ELF-1 (cell line): ENCODE measurements at regions not wholly inside any gene's neighbourhood (a gene's known extent, or its start where the extent isn't known, plus 50 kb on each side); places are given as distances from the start of the nearest gene placed in this dataset.
A peak's percentile ranks its signal among the peaks of the same experiment; 100 is the strongest.
"Not testable (repeated sequence)": the region's sequence is repeated elsewhere in the genome, so short reads cannot be mapped to it uniquely, and the experiment has no call there.

Experiments used
- DNase-seq: peaks from one replicate; pipeline ENCODE4 v3.0.0-alpha.2; 2016; ENCODE audit warnings: low read depth, low spot score

DNA sequence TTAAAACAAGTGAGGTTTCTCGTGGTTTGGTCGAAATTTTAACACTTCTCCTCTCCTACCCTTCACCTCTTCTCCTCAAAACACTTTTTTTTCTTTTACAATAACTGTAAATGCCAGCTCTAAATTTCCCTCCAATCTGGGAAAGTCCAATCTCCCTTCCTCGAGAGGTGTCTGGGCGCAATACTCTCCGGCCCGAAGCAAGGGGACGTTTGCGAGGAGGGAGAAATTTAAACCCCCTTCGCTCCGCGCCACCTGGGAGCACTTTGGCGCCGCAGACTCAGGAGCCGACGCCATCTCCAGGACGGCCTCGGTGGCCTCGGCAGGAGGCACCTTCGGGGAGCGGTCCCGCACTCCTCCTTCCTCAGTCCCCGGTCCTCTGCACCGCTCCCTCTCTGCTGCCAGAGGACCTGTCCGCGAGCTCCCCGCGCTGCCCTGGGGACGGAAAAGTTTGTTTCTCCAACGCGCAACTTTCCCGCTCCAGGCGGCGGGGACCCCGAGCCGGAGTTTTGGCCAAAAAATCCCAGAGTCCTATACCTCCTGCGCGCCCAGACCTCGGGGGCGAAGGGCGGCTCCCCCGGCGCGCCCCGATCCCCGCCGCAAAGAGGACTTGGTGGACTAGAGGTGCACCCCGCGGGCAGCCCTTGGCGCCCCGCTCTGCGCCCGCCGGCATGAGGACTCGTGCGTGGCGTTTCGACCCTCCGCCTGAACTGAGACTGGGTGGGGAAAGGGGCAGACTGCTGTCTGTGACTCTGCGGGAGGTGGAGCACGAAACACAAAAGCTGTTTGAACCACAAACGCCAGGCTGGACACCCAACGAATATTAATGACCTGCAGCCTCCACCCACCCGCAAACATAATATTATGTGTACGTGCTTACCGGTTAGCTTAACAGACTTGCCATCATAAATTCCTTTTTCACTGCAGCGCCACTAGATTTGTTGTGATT is 95.2 kb upstream of the HMGA2 start:
- DNase-seq: peak; percentile 75

DNA sequence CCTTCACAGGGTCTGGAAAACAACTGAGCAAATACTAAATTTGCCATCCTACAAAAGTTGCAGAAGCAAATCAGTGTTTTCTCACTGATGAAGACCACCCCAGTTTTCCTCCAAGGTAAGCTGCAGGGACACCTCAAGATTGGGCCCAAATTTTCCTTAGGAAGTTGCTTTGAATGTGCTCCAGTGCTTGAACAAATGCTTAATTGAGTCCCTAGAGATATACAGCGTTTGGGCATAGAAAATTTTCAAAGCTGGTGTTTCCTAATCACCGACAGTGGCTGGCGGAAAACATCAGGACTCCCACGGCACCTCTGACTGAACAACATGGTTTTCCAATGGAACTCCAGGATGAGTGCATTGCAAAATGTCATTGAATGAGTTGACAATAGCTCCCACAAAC is 92.5 kb upstream of the HMGA2 start:
- no peak for DNase-seq

DNA sequence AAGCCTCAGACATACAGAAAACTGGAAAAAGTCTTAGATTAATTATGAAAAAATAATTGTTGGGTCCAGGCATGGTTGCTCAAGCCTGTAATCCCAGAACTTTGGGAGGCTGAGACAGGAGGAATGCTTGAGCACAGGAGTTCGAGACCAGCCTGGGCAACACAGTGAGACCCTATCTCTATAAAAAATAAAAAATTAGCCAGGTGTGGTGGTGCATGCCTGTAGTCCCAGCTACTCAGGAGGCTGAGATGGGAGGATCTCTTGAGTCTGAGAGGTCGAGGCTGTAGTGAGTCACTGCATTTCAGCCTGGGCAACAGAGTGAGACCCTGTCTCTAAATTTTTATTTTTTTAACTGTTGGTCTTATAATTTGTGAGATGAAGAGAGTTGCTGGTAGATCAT is 90.6 kb upstream of the HMGA2 start:
- not testable (repeated sequence) for DNase-seq

DNA sequence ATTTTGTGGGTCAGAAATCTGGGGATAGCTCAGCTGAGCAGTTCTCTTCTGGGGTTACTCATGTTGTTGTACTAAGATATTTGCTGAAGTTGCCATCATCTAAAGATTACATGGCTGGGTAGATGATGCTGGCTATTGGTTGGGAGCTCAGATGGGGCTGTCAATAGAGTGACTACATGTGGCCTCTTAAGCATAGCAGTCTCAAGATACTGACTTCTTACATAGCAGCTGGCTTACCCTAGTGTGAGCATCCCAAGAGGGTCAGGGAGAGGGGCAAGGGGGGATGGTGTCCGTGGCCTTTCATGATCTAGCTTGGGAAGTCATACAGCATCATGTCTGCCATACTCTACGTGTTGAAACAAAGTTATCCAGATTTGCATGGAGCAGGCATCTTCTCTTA is 90.1 kb upstream of the HMGA2 start:
- DNase-seq: no peak

DNA sequence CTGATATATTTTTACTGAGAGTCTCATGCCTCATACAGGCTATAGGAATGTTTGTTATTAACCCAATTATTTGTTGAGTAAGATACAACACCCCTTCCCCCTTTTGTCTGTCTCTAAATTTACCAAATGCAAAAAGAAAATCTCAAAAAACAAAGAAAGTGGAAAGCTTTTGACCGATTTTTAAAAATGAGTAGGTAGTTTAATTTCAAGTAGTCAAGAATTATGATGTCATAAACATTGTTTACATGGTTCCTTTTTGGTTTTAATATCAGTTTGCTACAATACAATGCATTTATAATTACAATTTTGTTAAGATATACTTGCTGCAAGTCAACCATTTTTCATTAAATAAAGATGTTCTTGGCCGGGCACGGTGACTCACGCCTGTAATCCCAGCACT is 84.7 kb upstream of the HMGA2 start:
- no peak for DNase-seq

DNA sequence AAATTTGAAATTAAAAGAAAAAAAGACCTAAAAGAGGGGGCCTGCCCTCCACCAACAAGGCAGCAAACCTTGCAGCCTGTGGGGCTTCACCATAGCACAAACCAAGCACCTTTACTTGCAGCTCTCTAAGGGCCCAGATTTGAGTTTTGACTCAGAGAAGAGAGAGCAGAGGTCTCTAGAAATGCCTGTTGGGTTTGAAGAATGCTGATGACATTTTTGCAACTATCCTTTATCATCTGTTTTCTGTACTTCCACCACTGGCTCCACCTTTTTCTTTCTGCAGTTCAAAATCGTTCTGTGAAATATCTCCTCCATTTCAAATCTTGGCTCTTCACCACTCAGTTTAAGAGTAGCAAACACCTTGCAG is 83.8 kb upstream of the HMGA2 start:
- DNase-seq: peak; percentile 27

DNA sequence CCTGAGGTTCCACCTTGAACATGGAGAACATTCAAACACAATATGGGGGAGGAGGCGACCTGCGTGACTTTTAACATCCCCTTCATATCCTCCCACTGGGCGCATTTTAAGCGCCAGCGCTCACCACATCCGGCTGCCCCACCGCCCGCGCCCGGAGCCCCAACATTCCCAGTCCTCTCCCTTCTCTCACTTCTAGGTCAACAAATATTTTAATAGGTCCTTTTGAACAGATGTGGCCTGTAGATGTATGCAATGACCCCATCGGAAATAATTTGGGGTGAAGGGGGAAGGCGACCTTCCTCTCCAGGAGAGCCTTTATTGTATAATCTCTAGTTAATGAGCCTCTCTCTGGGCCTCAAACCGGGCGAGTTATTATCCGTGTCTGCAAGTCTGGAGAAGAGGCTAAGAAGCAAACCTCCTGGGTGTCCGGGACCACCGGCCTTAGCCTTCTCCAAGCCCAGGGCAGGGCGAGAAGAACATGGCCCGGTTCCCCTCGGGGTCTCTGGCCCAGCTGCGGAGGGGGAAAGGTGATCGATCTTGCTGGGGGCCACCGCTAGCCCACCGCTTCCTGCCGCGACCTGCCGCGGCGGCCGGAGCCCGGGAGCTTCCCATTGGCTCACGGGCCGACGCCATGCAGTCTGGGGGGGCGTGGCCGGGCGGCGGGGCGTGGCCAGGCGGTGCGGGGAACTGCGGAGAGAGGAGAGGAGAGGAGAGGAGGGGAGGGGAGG is 83.2 kb upstream of the HMGA2 start:
- DNase-seq: peak; percentile 91

DNA sequence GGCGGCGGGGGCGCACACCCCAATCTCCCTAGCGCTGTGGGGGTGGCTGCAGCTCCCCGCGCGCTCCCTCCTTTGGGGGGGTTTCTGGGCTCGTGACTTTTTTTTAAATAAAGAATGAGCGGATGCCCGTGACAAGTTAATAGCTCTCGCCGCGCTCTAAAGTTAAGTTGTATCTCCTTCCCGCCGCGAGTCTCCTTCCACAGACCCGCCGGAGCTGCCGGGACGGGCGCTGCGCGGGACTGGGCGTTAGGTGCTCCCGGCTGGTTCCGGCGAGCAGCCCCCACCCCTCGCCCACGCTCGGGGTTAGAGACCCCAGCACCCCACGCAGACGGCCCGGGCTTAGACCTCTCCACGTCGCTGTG is 82.6 kb upstream of the HMGA2 start:
- peak; percentile 52 for DNase-seq

DNA sequence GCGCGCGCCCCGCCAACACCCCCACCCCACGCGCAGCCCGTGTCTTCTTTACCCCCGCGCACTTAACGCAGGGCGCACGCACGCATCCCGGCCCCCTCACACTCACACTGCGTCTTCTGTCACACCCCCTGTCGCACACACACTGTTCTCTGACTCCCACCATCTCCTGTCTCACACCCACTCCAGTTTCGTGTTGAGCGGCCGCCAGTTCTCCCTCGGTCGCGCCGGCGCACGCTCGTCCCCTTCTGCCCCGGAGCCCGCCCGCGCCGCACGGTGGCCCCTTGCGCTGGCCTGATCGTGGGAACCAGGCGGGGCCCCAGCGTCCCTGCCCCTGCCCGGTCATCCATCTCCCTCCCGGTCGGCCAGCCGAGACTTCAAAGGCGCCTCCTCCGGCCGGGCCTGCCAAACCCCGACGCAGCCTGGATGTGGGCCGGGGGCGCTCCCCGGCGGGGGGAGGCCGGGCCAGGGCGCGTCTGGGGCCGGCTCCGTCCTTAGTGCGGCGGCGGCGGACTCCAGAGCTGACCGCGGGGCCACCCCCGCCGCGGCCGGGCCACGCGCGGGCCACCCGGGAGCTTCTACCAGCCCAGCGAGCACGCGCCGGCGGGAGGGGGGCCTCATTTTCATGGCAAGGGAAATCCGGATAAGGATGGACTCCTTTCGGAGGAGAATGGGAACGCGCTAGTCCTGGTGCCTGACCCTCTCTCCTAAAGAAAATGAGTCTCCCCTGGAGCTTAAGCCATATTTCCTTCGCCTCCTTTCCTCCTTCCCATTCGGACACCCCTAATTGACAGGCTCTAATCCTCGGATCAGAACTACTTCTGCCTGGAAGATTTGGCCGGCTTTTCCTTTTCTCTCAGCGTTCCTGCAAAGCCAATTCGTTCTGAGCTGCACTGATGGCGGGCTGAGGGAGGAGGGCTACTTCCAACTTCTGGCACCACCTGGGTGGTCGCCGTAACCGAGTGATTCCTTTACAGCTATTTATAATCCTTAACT is 82.0 kb upstream of the HMGA2 start:
- DNase-seq: peak; percentile 90

DNA sequence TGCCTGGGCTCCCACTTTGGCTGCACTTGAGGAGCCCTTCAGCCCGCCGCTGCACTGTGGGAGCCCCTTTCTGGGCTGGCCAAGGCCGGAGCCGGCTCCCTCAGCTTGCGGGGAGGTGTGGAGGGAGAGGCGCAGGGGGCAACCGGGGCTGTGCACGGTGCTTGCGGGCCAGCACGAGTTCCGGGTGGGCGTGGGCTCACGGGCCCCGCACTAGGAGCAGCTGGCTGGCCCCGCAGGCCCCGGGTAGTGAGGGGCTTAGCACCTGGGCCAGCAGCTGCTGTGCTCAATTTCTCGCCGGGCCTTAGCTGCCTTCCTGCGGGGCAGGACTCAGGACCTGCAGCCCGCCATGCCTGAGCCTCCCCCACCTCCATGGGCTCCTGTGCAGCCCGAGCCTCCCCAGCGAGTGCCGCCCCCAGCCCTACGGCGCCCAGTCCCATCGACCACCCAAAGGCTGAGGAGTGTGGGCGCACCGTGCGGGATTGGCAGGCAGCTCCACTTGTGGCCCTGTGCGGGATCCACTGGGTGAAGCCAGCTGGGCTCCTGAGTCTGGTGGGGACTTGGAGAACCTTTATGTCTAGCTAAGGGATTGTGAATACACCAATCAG is 79.9 kb upstream of the HMGA2 start:
- DNase-seq: not testable (repeated sequence)

DNA sequence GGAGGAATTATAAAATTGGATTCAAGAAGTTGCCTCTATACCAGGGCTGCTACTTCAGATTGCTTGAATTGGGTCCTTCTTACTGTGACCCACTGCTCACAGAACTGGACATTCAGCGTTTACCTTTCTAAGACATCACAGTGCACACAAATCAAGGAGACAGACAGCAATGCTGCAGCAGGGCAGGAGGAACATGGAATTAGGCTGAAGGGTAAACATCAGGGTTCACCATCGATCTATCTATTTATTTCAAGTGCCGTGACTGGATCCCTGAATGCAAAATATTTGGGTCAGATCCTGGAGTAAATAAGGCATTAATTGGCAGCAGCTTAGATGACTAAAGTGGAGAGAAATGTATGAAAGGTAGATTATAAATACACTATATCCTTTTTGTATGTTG is 76.9 kb upstream of the HMGA2 start:
- DNase-seq: no peak

DNA sequence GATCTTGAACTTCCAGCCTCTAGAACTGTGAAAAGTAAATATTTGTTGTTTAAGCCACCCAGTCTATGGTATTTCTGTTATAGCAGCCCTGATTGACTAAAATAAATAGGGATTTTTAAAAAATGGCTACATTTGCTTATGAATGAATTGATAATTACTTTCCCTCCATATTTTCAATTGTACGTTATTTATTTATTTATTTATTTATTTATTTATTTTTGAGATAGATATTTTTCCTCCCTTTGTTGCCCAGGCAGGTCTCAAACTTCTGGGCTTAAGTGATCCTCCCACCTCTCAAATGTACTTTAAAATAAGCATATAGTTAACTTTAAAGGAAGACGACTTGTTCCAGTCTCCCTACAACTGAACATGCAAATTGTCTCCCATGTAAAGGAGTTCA is 76.0 kb upstream of the HMGA2 start:
- DNase-seq: no peak

DNA sequence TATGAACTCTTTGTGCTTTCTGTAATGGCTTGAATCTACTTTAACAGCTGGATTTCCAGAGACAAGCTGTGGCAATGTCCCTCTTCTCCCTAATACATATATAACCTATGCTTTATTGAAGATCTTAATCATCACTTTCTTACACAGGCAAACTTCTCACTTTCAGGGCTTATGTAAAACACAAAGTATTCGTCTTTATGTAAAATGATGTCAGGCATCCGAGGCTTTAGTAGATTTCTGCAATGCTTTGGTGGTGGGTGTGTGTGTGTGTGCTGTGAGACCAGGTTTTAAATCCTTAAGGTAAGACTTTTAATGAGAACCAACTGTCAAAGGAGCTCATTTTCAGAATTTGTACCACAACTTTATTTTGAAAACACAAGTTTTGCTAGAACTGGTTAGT is 70.0 kb upstream of the HMGA2 start:
- DNase-seq: no peak

DNA sequence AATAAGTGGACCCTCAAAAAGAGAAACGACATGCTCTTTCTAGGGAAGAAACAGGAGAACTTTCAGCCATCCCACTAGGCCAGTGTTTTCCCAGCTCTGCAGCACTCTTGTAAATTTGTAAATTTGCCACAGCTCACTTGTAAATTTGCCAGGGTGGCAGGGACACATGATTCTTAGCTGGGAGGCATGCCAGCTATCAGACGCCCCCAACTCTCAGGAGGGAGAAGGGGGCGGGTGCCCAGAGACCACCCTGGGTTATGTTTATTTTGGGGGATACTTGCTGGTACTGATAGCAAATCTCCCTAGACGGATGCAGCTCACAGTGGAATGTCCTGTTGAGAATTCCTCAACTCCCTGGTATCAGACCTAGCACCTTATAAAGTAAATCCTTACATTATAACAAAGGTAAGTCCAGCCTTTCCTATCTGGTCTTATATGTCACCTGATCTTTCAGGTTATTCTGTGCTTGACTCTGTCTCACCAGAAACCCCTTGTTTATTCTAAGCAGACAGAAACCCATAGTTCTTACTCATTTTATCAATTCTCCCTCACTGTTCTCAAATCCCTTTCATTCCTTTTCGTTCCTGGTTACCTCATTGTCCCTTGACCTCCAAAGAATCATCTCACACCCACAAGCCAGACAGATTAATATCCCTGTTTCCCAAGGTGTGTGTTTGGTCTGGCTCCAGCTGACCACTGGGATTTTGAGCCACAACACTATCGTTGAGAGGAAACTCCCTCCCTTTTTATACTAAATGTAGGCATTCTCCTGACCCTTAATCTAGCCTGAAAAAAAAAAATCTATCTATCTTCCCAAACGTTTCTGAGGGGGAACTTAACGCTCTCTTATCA is 69.3 kb upstream of the HMGA2 start:
- DNase-seq: no peak

DNA sequence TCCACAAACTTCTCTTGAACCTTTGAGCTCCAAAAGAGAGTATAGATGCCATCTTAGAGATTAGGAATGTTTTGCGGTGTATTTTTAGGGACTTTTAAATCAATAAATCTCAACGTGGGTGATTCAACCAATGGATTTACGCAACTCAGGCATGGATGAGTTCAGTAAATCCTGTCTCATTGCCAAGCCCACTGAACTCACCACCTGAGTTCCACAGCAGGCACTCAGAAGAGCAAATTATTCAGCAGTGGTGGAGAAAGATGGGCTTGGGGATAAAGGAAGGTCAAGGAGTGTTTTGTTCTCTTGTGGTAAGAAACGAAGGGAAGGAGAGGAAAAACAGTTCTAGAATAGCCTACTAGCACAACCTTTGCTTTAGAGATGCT is 68.7 kb upstream of the HMGA2 start:
- no peak for DNase-seq

DNA sequence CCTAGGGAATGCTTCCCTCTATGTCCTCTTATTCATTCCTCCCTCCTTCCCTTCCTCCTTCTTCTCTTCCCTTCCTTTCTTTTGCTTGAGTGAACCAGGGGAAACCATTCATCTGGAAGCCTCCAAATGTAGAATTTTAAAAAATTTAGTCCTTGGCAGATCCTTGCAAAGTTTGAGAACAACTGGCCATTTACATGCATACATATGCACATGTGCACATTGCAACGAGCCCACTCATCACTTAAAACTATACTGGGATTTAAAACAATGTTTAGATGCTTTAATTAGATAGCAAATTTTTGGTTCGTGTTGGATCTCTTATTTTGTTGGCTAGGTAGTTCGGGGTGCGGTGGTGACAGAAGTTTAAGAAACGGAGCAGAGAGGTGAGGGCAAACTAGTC is 68.0 kb upstream of the HMGA2 start:
- no peak for DNase-seq

DNA sequence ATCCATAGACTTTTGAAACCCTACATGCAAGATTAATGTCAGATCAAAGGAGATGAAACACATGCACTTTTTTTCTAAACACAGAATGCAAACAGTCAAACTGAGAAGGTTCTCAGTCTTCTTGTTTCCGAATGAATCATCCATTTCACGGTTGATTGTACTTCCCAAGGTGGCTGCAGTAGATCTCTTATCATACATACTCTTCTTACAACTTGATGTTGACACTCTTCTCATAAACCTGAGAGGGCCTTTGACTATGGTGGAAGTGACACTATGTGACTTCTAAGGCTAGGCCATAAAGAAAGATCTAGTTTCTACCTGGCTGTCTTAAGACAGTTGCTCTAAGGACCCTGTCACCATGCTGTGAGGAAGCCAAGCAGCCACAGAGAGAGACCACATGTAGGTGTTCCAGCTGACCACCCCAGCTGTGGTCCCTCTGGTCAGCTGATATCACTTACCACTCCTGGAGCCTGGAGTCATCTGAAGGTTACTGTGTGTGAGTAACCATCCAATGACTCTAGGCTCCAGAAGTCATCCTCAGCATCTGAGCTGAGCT is 67.2 kb upstream of the HMGA2 start:
- DNase-seq: no peak

DNA sequence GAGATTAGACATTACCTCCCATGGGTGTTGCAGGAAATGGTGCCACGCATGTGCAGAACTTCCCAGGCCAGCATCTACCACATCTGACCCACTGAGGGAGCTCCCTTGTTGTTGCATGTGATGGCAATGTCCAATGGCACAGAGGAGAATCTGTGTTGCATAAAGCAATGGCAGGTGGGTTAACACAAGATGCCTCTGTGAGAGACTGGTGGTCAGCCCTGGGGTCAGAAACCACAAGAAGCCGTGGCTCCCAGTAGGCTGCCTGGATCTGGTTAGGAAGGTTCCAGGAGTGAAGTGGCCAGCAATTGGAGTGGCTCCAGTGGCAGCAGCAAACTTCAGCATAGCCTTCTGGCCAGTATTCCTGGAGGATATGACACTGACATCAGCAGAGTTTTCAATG is 65.9 kb upstream of the HMGA2 start:
- no peak for DNase-seq

DNA sequence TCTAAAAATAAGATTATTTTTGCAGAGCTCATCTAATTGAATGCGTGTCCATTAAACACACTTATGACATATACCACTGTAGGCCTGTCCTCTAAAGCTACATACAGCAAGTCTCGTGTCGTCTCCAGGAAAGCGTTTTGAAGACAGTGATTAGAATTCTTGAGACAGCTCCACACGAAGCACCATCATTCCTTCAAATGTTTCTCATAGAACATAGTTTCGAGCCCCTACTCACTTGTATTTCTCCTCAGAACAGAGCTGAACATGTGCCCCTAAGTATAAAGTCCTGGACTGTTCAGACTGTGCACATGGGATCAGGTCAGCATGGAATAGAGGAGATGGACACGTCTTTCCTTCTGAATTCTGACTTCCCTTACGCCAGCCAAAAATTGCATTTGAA is 64.5 kb upstream of the HMGA2 start:
- no peak for DNase-seq

DNA sequence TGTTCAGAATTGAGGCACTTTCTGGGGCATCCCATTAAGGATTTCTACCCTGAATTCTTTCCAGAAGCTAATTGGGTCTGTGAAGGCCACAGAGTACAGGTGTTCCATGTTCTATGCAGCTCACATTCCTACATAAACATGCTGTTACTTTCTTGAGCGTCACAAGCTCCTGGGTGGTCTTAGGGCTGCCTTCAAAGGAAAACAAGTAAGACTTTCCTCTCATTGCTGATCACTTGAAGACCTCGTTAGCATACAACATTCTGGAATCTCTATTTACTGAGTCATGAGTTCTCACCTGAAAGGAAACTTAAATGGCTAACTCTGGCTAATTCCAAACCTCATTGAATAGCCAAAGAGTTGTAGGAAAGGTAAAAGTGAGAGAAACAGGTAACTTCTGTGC is 63.0 kb upstream of the HMGA2 start:
- DNase-seq: peak; percentile 44
